Activated T-cell treated with anti-CD3 and anti-CD28 coated beads for 48 hours (primary cell): ENCODE measurements at regions not wholly inside any gene's neighbourhood (a gene's known extent, or its start where the extent isn't known, plus 50 kb on each side); places are given as distances from the start of the nearest gene placed in this dataset.
"Not testable (repeated sequence)": the region's sequence is repeated elsewhere in the genome, so short reads cannot be mapped to it uniquely, and the experiment has no call there.

Source experiments
- DNase-seq: peaks from one replicate; pipeline ENCODE4 v3.0.0-alpha.2; 2020; ENCODE audit warnings: low read depth

- DNase-seq = no peak
Observed at GRCh38 chr1:29551123-29551936, 315.0 kb downstream of the PTPRU start.

- no peak for DNase-seq
Observed at GRCh38 chr1:29550119-29550841, 314.0 kb downstream of the PTPRU start.

- not testable (repeated sequence) for DNase-seq
Observed at GRCh38 chr1:29549728-29550118, 313.4 kb downstream of the PTPRU start.

- no peak for DNase-seq
Observed at GRCh38 chr1:29549001-29549400, 312.7 kb downstream of the PTPRU start.

GRCh38 chr1:29548091-29548490, 311.8 kb downstream of the PTPRU start:
- DNase-seq = no peak

- DNase-seq = no peak
Observed at GRCh38 chr1:29547300-29547699, 311.0 kb downstream of the PTPRU start.

GRCh38 chr1:29546496-29546895, 310.2 kb downstream of the PTPRU start:
- DNase-seq = no peak

GRCh38 chr1:29544406-29544805, 308.1 kb downstream of the PTPRU start:
- DNase-seq = no peak

GRCh38 chr1:29543586-29543985, 307.3 kb downstream of the PTPRU start:
- DNase-seq = no peak

- no peak for DNase-seq
Observed at GRCh38 chr1:29542548-29542947, 306.2 kb downstream of the PTPRU start.

GRCh38 chr1:29541631-29542030, 305.3 kb downstream of the PTPRU start:
- no peak for DNase-seq

- no peak for DNase-seq
Observed at GRCh38 chr1:29540801-29541357, 304.6 kb downstream of the PTPRU start.

GRCh38 chr1:29539971-29540370, 303.6 kb downstream of the PTPRU start:
- no peak for DNase-seq

- DNase-seq = no peak
Observed at GRCh38 chr1:29538586-29538985, 302.3 kb downstream of the PTPRU start.

GRCh38 chr1:29532751-29533150, 296.4 kb downstream of the PTPRU start:
- DNase-seq = no peak

- DNase-seq = no peak
Observed at GRCh38 chr1:29532285-29532684, 296.0 kb downstream of the PTPRU start.

- DNase-seq = no peak
Observed at GRCh38 chr1:29531596-29531995, 295.3 kb downstream of the PTPRU start.

- no peak for DNase-seq
Observed at GRCh38 chr1:29529677-29530278, 293.5 kb downstream of the PTPRU start.

- DNase-seq = no peak
Observed at GRCh38 chr1:29527314-29528004, 291.1 kb downstream of the PTPRU start.

- no peak for DNase-seq
Observed at GRCh38 chr1:29525941-29526340, 289.6 kb downstream of the PTPRU start.

- DNase-seq = no peak
Observed at GRCh38 chr1:29524285-29525065, 288.2 kb downstream of the PTPRU start.
